CD1c-positive myeloid dendritic cell (primary cell): ENCODE measurements at regions not wholly inside any gene's neighbourhood (a gene's known extent, or its start where the extent isn't known, plus 50 kb on each side); places are given as distances from the start of the nearest gene placed in this dataset.
"Not testable (repeated sequence)": the region's sequence is repeated elsewhere in the genome, so short reads cannot be mapped to it uniquely, and the experiment has no call there.

Source experiments
- DNase-seq: peaks from one replicate; pipeline ENCODE4 v3.0.0-alpha.2; 2016; ENCODE audit errors: extremely low spot score

DNA sequence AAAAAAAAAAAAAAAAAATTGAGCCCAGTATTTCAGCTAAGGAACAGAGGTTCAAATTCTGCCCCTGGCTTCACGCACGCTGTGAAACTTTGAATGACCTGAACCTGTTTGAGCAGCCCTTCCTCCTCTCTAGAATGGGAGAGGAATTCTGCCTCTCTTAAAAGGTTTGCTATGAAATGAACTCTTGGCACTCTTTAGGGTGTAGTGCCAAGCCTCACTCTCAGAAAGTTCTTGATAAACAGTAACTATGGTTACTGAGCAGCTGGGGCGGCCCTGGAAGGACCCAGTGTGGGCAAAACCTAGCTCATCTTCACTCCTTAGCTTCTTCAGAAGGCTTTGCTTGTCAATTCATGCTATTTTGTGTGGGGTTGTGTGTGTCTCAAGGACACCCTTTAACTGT lies 73.7 kb downstream of the GEMIN8 start:
- no peak for DNase-seq

GRCh38 chrX:13955095-13955647 lies 74.5 kb downstream of the GEMIN8 start:
- no peak for DNase-seq

DNA sequence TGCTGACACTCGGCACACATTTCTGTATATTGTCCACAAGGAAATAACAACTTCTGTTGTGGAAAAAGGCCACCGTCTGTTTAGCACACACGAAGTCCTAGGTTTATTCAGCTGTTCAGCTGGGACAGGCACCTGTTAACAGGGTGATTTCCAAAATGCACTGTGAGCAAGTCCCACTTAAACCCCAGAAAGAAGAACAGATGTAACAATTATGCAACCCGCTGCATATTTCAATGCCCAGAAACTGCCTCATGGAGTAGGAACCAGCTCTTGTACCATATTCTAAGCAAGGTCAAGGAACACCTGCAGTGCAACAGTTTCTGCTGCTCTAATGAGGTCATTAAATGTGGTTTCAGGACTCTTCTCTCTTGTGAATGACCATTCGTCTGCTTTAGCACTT lies 77.1 kb downstream of the GEMIN8 start:
- DNase-seq = no peak

DNA sequence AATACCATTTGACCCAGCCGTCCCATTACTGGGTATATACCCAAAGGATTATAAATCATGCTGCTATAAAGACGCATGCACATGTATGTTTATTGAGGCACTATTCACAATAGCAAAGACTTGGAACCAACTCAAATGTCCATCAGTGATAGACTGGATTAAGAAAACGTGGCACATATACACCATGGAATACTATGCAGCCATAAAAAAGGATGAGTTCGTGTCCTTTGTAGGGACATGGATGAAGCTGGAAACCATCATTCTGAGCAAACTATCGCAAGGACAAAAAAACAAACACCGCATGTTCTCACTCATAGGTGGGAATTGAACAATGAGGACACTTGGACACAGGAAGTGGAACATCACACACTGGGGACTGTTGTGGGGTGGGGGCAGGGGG lies 83.5 kb downstream of the GEMIN8 start:
- not testable (repeated sequence) for DNase-seq

DNA sequence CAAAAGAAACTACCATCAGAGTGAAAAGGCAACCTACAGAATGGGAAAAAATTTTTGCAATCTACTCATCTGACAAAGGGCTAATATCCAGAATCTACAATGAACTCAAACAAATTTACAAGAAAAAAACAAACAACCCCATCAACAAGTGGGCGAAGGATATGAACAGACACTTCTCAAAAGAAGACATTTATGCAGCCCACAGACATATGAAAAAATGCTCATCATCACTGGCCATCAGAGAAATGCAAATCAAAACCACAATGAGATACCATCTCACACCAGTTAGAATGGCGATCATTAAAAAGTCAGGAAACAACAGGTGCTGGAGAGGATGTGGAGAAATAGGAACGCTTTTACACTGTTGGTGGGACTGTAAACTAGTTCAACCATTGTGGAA lies 83.9 kb downstream of the GEMIN8 start:
- not testable (repeated sequence) for DNase-seq

DNA sequence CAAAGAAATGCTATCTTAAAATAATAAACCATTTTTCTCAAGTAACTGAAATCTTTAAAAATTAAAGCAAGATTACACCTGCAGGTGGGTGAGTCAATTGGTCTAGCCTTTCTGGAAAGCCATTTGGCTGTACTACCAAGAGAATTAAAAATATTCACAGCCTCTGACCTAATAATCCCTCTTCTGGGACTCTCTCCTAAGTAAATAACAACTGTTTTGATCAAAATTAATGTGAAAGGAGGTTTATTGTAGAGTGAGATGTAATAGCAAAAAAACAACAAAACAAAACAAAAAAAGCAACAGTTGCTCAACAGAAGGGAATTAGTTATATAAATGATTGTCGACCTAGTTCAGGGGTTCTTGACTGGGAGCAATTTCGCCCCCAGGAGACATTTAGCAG lies 89.0 kb downstream of the GEMIN8 start:
- DNase-seq = no peak

- DNase-seq = no peak
These were observed 89.7 kb downstream of the GEMIN8 start for GRCh38 chrX:13939741-13940597.

DNA sequence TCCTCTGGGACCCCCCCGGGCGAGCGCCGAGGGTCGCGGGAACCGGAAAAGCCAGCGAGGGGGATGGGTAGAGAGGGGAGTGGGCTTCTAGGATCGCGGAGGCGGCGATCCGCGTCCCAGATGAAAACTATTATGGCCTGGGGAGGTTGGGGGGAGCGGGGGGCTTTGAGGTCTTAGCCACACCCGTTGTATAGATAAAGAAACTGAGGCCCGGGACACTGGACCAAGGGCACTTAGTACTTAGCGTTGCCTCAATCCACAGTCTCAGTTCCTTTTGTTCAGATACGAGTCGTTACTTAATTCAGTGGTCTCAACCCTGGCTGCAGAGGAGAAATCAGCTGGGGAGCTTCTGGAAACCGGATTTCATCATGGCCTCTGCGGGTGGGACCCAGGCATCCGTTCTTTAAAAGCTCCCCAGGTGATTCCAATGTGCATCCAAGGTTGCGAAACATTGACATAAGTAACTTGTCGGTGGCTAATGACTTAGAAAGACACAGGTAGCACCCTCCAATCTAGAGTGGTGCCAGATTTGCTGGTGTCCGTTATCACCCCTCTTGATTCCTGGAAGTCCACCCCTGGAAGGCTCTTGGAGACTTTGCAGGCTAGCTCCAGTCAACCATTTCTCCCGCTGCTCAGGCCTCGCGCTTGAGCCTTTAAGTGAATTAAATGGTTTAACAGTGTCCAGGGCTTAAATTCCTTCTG lies 90.7 kb downstream of the GEMIN8 start:
- no peak for DNase-seq

GRCh38 chrX:13938051-13938828 lies 91.5 kb downstream of the GEMIN8 start:
- DNase-seq = no peak

- DNase-seq = no peak
These were observed 92.2 kb downstream of the GEMIN8 start for GRCh38 chrX:13937370-13938050.

DNA sequence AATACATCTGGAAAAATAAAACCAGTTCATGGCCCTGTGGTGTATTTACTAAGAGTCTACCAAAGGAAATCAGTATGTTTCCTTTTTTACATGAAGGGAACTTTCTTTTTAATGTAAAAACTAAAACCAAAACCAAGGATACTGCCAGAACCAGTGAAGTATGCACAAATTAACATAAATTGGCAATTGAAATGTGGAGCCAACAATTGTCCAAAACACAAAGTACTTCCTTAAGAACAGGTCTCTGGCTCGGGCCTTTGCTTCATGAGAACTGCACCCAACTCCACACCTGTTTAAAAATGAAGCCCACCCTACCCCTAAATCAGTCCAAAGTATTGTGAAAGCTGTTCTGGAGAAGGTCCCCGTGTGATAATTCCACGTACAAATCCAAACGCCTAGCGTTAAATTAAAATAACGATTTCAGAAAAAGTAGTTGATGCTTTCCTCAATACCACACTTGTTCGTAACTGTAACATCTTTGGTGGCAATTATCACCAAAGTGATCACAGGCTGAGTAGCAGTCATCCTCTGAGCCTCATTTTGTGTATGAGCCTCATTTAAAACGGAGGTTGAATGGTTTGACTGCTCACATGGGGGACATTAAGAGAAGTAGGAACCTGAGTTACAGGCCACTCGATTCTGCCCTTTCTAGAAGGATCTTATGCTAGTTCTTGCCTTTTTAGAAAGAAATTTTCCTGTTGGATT lies 93.0 kb downstream of the GEMIN8 start:
- DNase-seq = no peak

- DNase-seq = no peak
These were observed 95.0 kb downstream of the GEMIN8 start for GRCh38 chrX:13934731-13935130.

GRCh38 chrX:13933851-13934250 lies 95.8 kb downstream of the GEMIN8 start:
- no peak for DNase-seq

DNA sequence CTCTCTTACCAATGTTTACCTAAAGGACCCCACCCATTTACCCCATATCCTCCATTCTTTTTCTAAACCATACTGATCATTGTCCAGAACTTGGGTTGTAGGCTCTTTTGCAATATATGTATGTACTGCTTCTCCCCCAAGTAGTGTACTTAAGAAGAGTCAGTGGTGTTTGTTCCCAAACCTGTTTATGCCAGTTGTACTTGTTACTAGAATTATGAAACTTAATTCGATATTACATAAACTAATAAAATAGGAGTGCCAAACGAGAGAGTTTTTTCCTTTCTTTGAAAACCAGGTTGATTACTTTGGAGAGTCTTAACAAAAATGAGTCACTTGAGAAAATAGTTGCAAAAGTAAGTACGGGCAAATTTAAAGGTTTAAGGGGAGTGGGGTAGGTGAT lies 96.3 kb downstream of the GEMIN8 start:
- no peak for DNase-seq

GRCh38 chrX:13932416-13932815 lies 97.3 kb downstream of the GEMIN8 start:
- DNase-seq = no peak

GRCh38 chrX:13927175-13927574 lies 102.5 kb downstream of the GEMIN8 start:
- DNase-seq = no peak

- DNase-seq = no peak
These were observed 105.8 kb downstream of the GEMIN8 start for GRCh38 chrX:13923845-13924244.

GRCh38 chrX:13923289-13923688 lies 106.4 kb upstream of the GPM6B start:
- DNase-seq = no peak

DNA sequence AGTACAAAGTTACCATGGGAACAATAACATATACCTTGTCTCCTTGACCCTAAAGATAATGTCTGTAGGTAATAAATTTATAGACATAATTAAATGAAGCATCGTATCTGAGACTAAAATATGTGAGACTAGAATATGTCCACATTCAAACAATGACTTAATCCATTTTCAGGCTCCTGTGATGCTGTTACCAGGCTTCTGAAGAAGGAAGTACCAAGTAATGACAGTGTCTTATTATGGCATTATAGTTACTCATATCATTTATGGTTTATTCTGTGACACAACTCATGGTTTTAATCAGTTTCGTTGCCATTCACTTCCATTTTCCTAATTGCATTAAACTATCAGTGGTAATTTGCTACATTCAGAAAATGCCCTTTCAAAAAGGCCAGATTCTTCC lies 100.6 kb upstream of the GPM6B start:
- DNase-seq = no peak

GRCh38 chrX:13911586-13911985 lies 94.7 kb upstream of the GPM6B start:
- no peak for DNase-seq

DNA sequence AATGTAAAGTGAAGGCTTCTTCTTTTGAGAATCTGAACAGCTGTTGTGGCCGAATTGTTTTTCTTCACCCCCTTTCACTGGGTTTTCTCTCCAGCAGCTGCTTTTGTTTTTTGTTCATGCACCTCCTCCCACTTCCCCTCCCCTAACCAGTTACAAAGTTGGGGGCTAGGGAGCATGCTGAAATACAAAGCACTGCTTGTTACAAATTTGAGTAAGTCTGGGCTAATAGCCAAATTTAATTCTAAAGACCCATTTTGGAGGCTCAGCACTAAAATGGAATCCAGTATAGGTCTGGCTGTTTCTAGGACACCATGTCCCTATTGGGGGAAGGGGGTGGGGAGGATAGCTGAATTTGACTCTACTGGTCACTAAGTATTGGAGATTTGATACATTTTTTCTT lies 89.2 kb upstream of the GPM6B start:
- DNase-seq = no peak
